HFFc6 (cell line): ENCODE measurements at regions not wholly inside any gene's neighbourhood (a gene's known extent, or its start where the extent isn't known, plus 50 kb on each side); places are given as distances from the start of the nearest gene placed in this dataset.

Experiments
- DNase-seq: peaks from one replicate; pipeline ENCODE4 v3.0.0-alpha.2; 2018
- H3K27ac Mint-ChIP-seq: 2 replicates; pipeline ENCODE4 v1.8.0; 2020; ENCODE audit warnings: mild to moderate bottlenecking, mixed read lengths
- H3K27me3 Mint-ChIP-seq: 2 replicates; pipeline ENCODE4 v1.8.0; 2021; ENCODE audit warnings: mild to moderate bottlenecking, moderate library complexity, mixed read lengths; ENCODE audit not compliant: insufficient read depth
- H3K36me3 Mint-ChIP-seq: 2 replicates; pipeline ENCODE4 v1.8.0; 2021; ENCODE audit warnings: low read depth, mixed read lengths
- H3K4me1 Mint-ChIP-seq: 2 replicates; pipeline ENCODE4 v1.8.0; 2020; ENCODE audit warnings: low read depth, mixed read lengths
- H3K4me3 Mint-ChIP-seq: 2 replicates; pipeline ENCODE4 v1.8.0; 2020; ENCODE audit warnings: mild to moderate bottlenecking, moderate library complexity, mixed read lengths
- H3K9me3 Mint-ChIP-seq: 2 replicates; pipeline ENCODE4 v1.8.0; 2020; ENCODE audit warnings: mild to moderate bottlenecking, mixed read lengths
- CTCF ChIP-seq: fragments of 200-600 bp; sonication (generic); IDR thresholded peaks from 2 replicates; pipeline ENCODE4 v1.5.0; 2021; ENCODE audit warnings: antibody characterized with exemption, mild to moderate bottlenecking

DNA sequence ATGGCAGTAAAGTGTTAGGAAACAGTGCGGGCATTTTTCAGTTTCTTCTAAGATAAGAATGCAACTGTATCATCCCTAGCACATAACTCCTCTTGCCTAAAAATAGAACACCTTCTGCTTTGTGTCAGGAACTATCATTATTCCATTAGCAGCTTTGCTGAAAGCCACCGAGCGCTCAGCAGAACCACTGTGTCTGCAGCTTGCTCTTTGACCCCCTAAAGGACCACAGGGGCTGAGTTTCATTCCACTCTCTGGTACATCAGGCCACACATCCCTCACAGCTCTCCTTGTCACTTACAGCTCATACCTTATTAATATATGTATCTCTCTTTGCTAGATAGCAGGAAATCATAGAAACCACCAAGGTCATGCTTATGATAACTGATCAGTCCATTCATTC lies 360.2 kb downstream of the KCNA4 start:
- no peak overlapping the region for H3K4me3 Mint-ChIP-seq

GRCh38 chr11:29645373-29645772 lies 371.5 kb downstream of the KCNA4 start:
- Mint-ChIP-seq H3K27ac (no peak overlapping the region), H3K27me3 (peaks cover 1% of the 10 kb centered on the region; the same call in 1 of the 2 replicates), H3K4me3 (no peak overlapping the region), H3K4me1 (no peaks in the 10 kb centered on the region), H3K9me3 (peaks cover 24% of the 10 kb centered on the region), H3K36me3 (no peaks in the 10 kb centered on the region)
- TF ChIP-seq CTCF: no peak
- no peak for DNase-seq

More for the DNA sequence above, 360.2 kb downstream of the KCNA4 start:
- Mint-ChIP-seq H3K9me3 (peaks cover 35% of the 10 kb centered on the region), H3K4me1 (no peaks in the 10 kb centered on the region), H3K36me3 (no peaks in the 10 kb centered on the region), H3K27me3 (no peaks in the 10 kb centered on the region), H3K27ac (no peak overlapping the region)
- TF ChIP-seq CTCF: no peak
- no peak for DNase-seq

GRCh38 chr11:29641201-29641600 lies 375.6 kb downstream of the KCNA4 start:
- H3K36me3 Mint-ChIP-seq: no peaks in the 10 kb centered on the region
- TF ChIP-seq CTCF: no peak

DNA sequence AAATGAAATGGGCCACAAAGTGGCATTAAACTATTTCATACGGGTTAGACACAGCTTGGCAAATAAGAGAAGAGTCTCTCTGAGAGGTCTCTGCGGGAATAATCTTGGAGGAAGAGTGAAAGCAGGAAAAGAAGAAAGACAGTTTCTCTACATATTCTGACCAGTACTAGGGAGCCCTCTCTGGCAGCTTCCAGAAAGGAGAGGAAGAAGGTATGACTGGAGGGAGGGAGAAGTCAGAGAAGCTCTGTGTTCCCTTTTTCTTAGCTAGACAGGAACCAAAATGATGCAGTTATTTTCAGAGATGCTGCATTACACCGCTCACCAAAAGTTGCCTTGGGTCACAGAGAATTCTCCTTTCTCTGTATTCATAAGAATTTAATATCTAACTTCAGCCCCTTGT lies 382.1 kb downstream of the KCNA4 start:
- Mint-ChIP-seq H3K27ac (no peak overlapping the region), H3K36me3 (no peaks in the 10 kb centered on the region), H3K9me3 (peaks cover 45% of the 10 kb centered on the region), H3K4me1 (no peaks in the 10 kb centered on the region), H3K27me3 (no peaks in the 10 kb centered on the region), H3K4me3 (no peak overlapping the region)
- no peak for TF ChIP-seq CTCF
- no peak for DNase-seq

More at GRCh38 chr11:29641201-29641600, 375.6 kb downstream of the KCNA4 start:
- H3K27me3 Mint-ChIP-seq: peaks cover under 1% of the 10 kb centered on the region; the same call in 1 of the 2 replicates
- H3K4me1 Mint-ChIP-seq: no peaks in the 10 kb centered on the region
- no peak overlapping the region for H3K27ac Mint-ChIP-seq
- peaks cover 26% of the 10 kb centered on the region for H3K9me3 Mint-ChIP-seq
- DNase-seq: no peak
- H3K4me3 Mint-ChIP-seq: no peak overlapping the region

- Mint-ChIP-seq H3K4me1 (no peaks in the 10 kb centered on the region), H3K9me3 (peaks cover 50% of the 10 kb centered on the region), H3K27me3 (no peaks in the 10 kb centered on the region), H3K27ac (no peak overlapping the region), H3K36me3 (no peaks in the 10 kb centered on the region), H3K4me3 (no peak overlapping the region)
- no peak for DNase-seq
- no peak for TF ChIP-seq CTCF
Observed at GRCh38 chr11:29634244-29634643, 382.6 kb downstream of the KCNA4 start.

GRCh38 chr11:29629286-29629685 lies 387.5 kb downstream of the KCNA4 start:
- H3K4me3 Mint-ChIP-seq: no peak overlapping the region
- H3K4me1 Mint-ChIP-seq: no peaks in the 10 kb centered on the region
- H3K36me3 Mint-ChIP-seq: no peaks in the 10 kb centered on the region
- peaks cover 41% of the 10 kb centered on the region for H3K9me3 Mint-ChIP-seq
- DNase-seq: peak; percentile 0
- no peak overlapping the region for H3K27ac Mint-ChIP-seq
- H3K27me3 Mint-ChIP-seq: no peaks in the 10 kb centered on the region
- no peak for TF ChIP-seq CTCF
